GM18870 (cell line): ENCODE measurements at regions not wholly inside any gene's neighbourhood (a gene's known extent, or its start where the extent isn't known, plus 50 kb on each side); places are given as distances from the start of the nearest gene placed in this dataset.
A peak's percentile ranks its signal among the peaks of the same experiment; 100 is the strongest.
"Not testable (repeated sequence)": the region's sequence is repeated elsewhere in the genome, so short reads cannot be mapped to it uniquely, and the experiment has no call there.

ENCODE experiments used
- ATAC-seq: cut with Tn5 transposase; IDR thresholded peaks from one replicate; pipeline ENCODE4 v1.9.1; 2021; ENCODE audit warnings: moderate library complexity; ENCODE audit not compliant: unreplicated experiment

DNA sequence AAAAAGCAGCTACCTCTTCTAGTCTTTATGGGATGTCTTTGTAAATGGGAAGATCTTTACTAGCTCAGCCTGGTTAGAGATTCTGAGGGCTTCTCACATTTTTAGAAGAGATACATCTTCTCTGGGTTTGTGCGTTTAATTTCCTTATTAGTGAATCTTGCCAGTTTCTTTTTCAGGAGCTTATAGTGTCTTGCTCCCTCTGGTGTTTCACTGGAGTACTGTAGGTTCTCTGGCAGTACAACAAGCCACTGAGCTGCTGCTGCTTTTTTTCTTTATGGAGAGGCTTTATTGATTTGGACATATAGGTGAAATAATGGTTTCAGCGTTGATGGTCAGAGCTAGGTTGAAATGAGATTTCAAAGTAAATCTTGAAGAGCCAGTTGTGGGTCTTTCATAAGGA is 82.9 kb downstream of the LAS1L start:
- peak; percentile 74 for ATAC-seq

DNA sequence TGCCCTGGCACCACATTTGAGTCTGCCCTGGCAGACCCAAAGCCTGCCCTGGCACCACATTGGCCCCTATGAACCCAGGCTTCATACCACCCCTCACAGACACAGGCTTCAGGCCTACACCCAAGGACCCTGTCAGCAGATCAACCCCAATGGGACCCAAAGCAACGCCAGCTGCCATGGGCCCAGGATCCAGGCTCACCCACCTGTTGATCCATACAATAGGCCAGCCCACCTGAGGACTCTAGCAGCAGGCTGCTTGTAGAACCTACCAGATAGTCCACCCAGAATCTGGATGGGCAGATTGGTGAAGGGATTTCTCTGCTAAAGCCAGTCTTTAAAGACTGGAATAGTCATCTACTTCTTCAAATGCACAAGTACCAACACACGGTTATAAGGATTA is 114.4 kb downstream of the LAS1L start:
- no peak for ATAC-seq

DNA sequence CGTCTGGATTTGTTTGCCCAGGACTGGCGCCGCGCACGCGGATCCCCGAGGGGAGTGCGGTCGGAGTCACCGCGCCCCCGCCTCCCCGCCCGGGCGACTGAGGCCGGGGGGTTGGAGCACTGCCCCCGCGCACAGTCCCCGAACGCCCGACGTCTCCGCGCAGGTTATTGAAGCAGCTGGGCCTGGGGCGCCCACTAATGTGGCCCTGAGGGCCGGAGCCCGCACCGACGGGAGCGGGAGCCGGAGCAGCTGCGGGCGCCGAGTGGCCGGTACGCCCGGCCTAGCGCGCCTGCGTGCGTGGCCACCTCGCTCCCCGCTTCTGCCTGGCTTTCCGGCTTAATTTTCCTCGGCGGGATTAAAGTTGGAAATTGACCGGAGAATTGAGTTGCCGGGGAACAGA is 126.9 kb downstream of the LAS1L start:
- not testable (repeated sequence) for ATAC-seq

DNA sequence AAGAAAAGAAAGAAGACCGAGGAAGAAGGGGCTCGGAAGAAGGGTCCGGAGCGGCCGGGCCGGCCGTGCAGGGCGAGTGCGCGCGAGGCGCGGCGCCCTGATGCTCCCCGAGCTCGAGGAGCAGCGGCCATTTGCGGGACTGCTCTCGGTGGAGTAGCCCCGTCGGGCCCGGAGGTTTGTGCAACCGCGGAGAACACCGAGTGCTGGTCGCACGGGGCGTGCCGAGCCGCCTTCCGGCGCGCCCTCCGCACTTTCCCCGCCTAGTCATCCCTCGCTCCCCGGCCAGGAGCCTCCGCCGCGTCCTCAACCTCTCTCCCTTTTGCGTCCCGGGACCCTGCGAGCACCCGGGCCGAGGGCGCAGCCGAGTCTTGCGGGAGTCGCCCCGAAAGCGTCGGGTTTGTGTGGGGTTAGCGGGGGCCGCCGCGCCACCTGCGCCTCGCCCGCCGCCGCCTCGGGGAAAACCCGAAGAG is 127.4 kb downstream of the LAS1L start:
- ATAC-seq: no peak

DNA sequence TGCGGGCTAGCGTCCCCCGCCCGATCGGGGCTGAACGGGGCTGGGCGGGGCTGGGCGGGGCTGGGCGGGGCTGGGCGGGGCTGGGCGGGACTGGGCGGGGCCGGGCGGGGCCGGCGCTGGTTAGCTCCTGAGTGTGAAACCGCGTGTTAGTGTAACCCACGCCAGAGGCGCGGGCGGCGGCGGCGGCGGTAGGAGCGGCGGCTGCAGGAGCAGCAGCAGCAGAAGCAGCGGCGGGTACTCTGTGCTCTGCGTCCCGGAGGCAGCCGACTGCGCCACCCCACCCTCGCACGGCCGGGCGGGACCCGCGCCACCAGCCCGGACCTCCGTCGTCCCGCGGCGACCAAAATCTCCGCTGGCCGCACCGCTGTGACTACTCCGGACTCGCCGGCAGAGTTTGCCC is 128.1 kb downstream of the LAS1L start:
- no peak for ATAC-seq

DNA sequence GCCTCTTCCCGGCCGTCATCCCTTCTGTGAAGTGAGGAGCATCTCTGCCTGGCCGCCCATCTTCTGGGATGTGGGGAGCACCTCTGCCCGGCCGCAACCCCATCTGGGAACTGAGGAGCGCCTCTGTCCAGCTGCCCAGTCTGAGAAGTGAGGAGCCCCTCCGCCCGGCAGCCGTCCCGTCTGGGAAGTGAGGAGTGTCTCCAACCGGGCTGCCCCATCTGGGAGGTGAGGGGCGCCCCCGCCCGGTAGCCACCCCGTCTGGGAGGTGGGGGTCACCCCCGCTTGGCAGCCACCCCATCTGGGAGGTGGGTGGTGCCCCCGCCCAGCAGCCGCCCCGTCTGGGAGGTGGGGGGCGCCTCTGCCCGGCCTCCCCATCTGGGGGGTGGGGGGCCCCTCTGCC is 142.3 kb downstream of the LAS1L start:
- ATAC-seq: no peak

DNA sequence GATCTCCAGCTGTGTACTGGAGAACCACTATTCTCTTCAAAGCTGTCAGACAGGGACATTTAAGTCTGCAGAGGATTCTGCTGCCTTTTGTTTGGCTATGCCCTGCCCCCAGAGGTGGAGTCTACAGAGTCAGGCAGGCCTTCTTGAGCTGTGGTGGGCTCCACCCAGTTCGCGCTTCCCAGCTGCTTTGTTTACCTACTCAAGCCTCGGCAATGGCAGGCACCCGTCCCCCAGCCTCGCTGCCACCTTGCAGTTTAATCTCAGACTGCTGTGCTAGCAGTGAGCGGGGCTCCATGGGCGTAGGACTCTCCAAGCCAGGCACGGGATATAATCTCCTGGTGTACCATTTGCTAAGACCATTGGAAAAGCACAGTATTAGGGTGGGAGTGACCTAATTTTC is 145.5 kb downstream of the LAS1L start:
- ATAC-seq: not testable (repeated sequence)
